Mammary epithelial cell (primary cell): ENCODE measurements at regions not wholly inside any gene's neighbourhood (a gene's known extent, or its start where the extent isn't known, plus 50 kb on each side); places are given as distances from the start of the nearest gene placed in this dataset.

Experiments used
- CTCF ChIP-seq, 2 donors: IDR thresholded peaks in 1 of 2; conservative IDR thresholded peaks in 1 of 2; 2 replicates each; pipeline ENCODE4 v1.5.1; 2011 to 2012; ENCODE audit warnings: inconsistent platforms in 2 of 2, low read length in 2 of 2, mild to moderate bottlenecking in 2 of 2, control low read depth in 1 of 2, low read depth in 1 of 2; ENCODE audit not compliant: insufficient read depth in 1 of 2; ENCODE audit errors: extremely low read depth in 1 of 2
- EZH2 ChIP-seq: IDR thresholded peaks from 2 replicates; pipeline ENCODE4 v1.6.1; 2012; ENCODE audit warnings: low read length, inconsistent platforms, borderline replicate concordance

- no peak for TF ChIP-seq CTCF (conservative IDR thresholded peaks at IDR 0.05 in 1 of 2, IDR thresholded peaks at IDR 0.05 in 1 of 2; ENCODE audit: extremely low read depth in 1 of 2, insufficient read depth in 1 of 2, low read depth in 1 of 2, low read length in 2 of 2)
- no peak for TF ChIP-seq EZH2
Observed at GRCh38 chr4:46505131-46505530, 115.2 kb upstream of the GABRA2 start.
